Midbrain (tissue), 1 donor: ENCODE measurements at regions not wholly inside any gene's neighbourhood (a gene's known extent, or its start where the extent isn't known, plus 50 kb on each side); places are given as distances from the start of the nearest gene placed in this dataset.

ENCODE experiments used
- DNase-seq: peaks from one replicate; lab custom pipeline; 2025; lab: John Stamatoyannopoulos, UW

- DNase-seq = no peak
These were observed 143.7 kb downstream of the WSCD1 start for GRCh38 chr17:6213859-6214258.

DNA sequence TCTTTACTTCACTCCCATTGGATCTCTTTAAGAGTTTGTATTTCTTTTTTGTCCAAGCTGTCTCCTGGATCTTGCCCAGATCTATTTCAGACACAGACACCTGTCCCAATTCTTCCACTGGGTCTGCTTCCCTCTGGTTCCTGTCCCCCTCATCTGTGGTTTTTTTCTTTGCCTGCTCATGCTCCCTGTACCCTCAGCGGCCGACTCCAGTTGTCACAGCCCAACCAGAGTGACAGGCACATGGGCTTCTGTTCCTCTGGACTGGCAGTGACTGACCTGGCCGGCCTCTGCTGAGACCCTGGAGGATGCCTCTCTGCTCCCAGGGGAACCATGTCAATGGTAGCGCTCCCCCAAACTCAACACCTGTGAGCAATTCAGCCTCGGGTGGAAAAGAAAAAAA lies 142.6 kb downstream of the WSCD1 start:
- no peak for DNase-seq

DNA sequence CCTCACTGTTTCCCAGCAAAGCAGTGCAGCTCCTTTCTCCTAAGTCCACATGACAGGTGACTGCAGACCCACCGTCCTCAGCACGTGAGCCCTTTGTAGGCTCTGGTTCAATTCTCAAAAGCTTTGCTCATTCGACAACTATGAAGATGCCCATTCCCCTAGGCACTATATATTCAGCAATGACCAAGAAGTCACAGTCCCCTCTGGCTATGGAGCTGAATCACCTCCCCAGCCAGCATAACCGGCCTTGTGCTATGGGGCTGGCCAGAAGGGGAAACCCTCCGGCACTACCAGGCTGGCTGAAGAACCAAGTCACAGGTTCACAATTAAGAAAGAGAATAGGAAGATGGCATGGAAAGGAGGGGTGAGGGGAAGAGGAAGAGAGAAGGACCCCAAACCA lies 139.7 kb downstream of the WSCD1 start:
- no peak for DNase-seq

GRCh38 chr17:6208608-6209180 lies 138.5 kb downstream of the WSCD1 start:
- DNase-seq = no peak

GRCh38 chr17:6205525-6205924 lies 135.3 kb downstream of the WSCD1 start:
- no peak for DNase-seq

GRCh38 chr17:6205033-6205432 lies 134.9 kb downstream of the WSCD1 start:
- no peak for DNase-seq

DNA sequence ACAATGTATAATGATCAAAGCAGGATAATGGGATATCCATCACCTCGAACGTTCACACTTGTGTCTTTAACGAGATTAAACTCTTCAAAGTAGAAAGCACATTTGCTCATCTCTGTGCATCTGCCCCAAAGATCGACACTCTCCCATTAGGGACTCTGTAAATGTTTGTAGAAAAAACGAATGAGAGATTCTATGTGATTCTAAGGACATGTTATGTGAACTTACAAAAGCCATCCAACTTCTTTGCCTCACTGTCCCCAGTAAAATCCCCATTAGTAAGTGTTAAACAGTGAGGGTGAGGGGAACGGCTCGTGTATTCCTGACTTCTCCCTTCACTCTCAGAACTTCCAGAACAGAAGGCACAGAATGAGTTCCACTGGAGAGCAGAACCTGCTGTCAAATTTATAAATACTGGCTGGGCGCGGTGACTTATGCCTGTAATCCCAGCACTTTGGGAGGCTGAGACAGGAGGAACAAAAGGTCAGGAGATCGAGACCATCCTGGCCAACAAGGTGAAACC lies 134.1 kb downstream of the WSCD1 start:
- no peak for DNase-seq

GRCh38 chr17:6196355-6196754 lies 126.2 kb downstream of the WSCD1 start:
- no peak for DNase-seq

- no peak for DNase-seq
These were observed 124.9 kb downstream of the WSCD1 start for GRCh38 chr17:6195123-6195522.

GRCh38 chr17:6191405-6192324 lies 121.5 kb downstream of the WSCD1 start:
- DNase-seq = no peak

DNA sequence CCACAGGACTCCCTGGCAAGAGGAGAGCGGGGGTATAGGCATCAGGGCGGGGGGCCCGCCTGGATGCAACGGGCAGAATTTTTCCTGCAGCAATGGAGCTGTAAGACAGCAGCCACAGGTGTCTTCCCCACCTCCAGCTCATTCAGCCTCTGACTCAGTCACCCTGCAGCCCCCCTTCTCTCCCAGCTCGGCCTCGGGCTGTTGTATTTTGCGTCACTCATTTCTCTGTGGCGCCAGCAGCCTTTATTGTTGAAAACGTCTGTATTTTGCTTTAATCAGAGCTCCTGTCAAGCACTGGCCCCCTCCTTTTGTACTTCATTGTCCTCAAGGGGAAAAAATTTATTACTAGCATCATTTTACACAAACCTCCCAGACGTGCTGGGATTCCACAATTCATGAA lies 117.7 kb downstream of the WSCD1 start:
- no peak for DNase-seq

DNA sequence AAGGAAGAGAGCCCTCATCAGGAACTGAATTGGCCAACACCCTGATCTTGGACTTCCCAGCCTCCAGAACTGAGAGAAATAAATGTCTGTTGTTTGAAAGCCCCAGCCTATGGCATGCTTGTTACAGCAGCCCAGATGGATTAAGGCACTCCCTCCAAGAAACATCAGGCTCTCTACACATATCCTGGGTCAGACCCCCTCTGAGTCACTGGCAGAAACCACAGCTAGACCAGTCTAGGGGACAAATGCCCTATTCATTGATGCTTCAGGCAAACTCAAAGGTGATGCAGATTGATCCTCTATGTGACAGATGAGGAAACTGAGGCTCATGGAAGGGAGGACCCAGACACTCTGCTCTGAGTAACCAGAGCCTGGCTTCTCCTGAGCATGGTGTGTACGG lies 116.8 kb downstream of the WSCD1 start:
- no peak for DNase-seq

DNA sequence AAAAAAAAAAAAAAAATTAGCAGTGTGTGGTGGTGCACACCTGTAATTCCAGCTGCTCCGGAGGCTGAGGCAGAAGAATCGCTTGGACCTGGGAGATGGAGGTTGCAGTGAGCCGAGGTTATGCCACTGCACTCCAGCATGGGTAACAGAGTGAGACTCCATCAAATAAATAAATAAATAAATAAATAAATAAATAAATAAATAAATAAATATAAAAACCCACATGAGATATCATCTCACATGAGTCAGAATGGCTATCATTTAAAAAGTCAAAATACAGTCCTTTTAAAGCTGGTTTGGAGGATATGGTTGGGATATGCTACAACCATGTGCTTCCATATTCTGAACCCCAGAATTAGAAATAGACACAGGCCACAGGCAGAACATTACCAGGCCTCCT lies 114.3 kb downstream of the WSCD1 start:
- no peak for DNase-seq

- no peak for DNase-seq
These were observed 108.8 kb downstream of the WSCD1 start for GRCh38 chr17:6179017-6179416.

GRCh38 chr17:6177941-6178694 lies 107.9 kb downstream of the WSCD1 start:
- DNase-seq = no peak
